Middle frontal gyrus (tissue), 1 donor: ENCODE measurements at regions not wholly inside any gene's neighbourhood (a gene's known extent, or its start where the extent isn't known, plus 50 kb on each side); places are given as distances from the start of the nearest gene placed in this dataset.

Experiments used
- DNase-seq: peaks from one replicate; pipeline ENCODE4 v3.0.0-alpha.2; 2015; ENCODE audit warnings: low spot score; ENCODE audit errors: extremely low spot score

GRCh38 chr3:30114918-30115317, 491.5 kb upstream of the TGFBR2 start:
- DNase-seq: no peak

GRCh38 chr3:30122359-30122758, 484.0 kb upstream of the TGFBR2 start:
- no peak for DNase-seq

- DNase-seq: no peak
Measured at GRCh38 chr3:30123224-30123623, 483.2 kb upstream of the TGFBR2 start.

- no peak for DNase-seq
Measured at GRCh38 chr3:30123755-30124154, 482.6 kb upstream of the TGFBR2 start.

- no peak for DNase-seq
Measured at GRCh38 chr3:30124435-30125370, 481.7 kb upstream of the TGFBR2 start.

- no peak for DNase-seq
Measured at GRCh38 chr3:30129765-30130164, 476.6 kb upstream of the TGFBR2 start.

- DNase-seq: no peak
Measured at GRCh38 chr3:30130391-30130790, 476.0 kb upstream of the TGFBR2 start.

GRCh38 chr3:30131191-30131590, 475.2 kb upstream of the TGFBR2 start:
- DNase-seq: no peak

- no peak for DNase-seq
Measured at GRCh38 chr3:30135190-30135589, 471.2 kb upstream of the TGFBR2 start.

GRCh38 chr3:30139283-30139682, 467.1 kb upstream of the TGFBR2 start:
- DNase-seq: no peak

GRCh38 chr3:30140356-30141075, 465.9 kb upstream of the TGFBR2 start:
- no peak for DNase-seq

GRCh38 chr3:30141178-30141581, 465.2 kb upstream of the TGFBR2 start:
- no peak for DNase-seq

GRCh38 chr3:30141927-30142326, 464.5 kb upstream of the TGFBR2 start:
- no peak for DNase-seq

GRCh38 chr3:30142946-30143345, 463.5 kb upstream of the TGFBR2 start:
- DNase-seq: no peak

GRCh38 chr3:30145281-30145680, 461.1 kb upstream of the TGFBR2 start:
- no peak for DNase-seq

- no peak for DNase-seq
Measured at GRCh38 chr3:30146978-30147377, 459.4 kb upstream of the TGFBR2 start.

- DNase-seq: no peak
Measured at GRCh38 chr3:30154853-30155252, 451.5 kb upstream of the TGFBR2 start.

GRCh38 chr3:30155755-30156154, 450.6 kb upstream of the TGFBR2 start:
- DNase-seq: no peak

GRCh38 chr3:30156586-30157498, 449.6 kb upstream of the TGFBR2 start:
- no peak for DNase-seq

- no peak for DNase-seq
Measured at GRCh38 chr3:30161375-30161774, 445.0 kb upstream of the TGFBR2 start.

- no peak for DNase-seq
Measured at GRCh38 chr3:30162579-30162978, 443.8 kb upstream of the TGFBR2 start.
